K562 (cell line): ENCODE measurements at regions not wholly inside any gene's neighbourhood (a gene's known extent, or its start where the extent isn't known, plus 50 kb on each side); places are given as distances from the start of the nearest gene placed in this dataset.
"Not testable (repeated sequence)": the region's sequence is repeated elsewhere in the genome, so short reads cannot be mapped to it uniquely, and the experiment has no call there.

Experiments used
- CTCF ChIP-seq, 3 experiments: IDR thresholded peaks in 2 of 3; conservative IDR thresholded peaks in 1 of 3; 2 replicates each; pipeline ENCODE4 v1.5.1; 2011 to 2012; ENCODE audit warnings: low read length in 3 of 3, mild to moderate bottlenecking in 3 of 3, control low read depth in 2 of 3, improper control_type of control experiment in 1 of 3, inconsistent platforms in 1 of 3, low read depth in 1 of 3, mixed read lengths in 1 of 3, moderate library complexity in 1 of 3; ENCODE audit not compliant: insufficient read depth in 2 of 3
- ETV1 ChIP-seq: fragments of 450-650 bp; conservative IDR thresholded peaks from 2 replicates; pipeline ENCODE4 v1.6.1; 2016; ENCODE audit warnings: missing genetic modification characterization, control low read depth, low read depth, missing compliant biosample characterization
- GATAD2A ChIP-seq: fragments of 450-650 bp; IDR thresholded peaks from 2 replicates; pipeline ENCODE4 v1.6.1; 2017
- KAT2B ChIP-seq: IDR thresholded peaks from one replicate; pipeline ENCODE4 v1.6.1; 2012; ENCODE audit warnings: low read depth, mild to moderate bottlenecking, control low read depth, inconsistent platforms, low read length, moderate library complexity
- RFX5 ChIP-seq: IDR thresholded peaks from 2 replicates; pipeline ENCODE4 v1.6.1; 2011; ENCODE audit warnings: low read depth, mild to moderate bottlenecking, improper control_type of control experiment, low read length
- TARDBP ChIP-seq: fragments of 450-650 bp; IDR thresholded peaks from 2 replicates; pipeline ENCODE4 v1.6.1; 2016
- ZNF184 ChIP-seq: sonication (generic); formaldehyde crosslinking; IDR thresholded peaks from 2 replicates; pipeline ENCODE4 v1.5.0; 2020; ENCODE audit warnings: missing genetic modification reagents
- ZNF77 ChIP-seq: fragments of 250-450 bp; sonication (Bioruptor Pico); IDR thresholded peaks from 2 replicates; pipeline ENCODE4 v1.5.0; 2020
- TF ChIP-seq, protein P1 (sequence below): sonication (generic); formaldehyde crosslinking; IDR thresholded peaks from 2 replicates; pipeline ENCODE4 v1.8.0; 2022; ENCODE audit warnings: mild to moderate bottlenecking, missing genetic modification reagents, borderline replicate concordance

- TF ChIP-seq KAT2B; TARDBP; ETV1 (tag); GATAD2A; CTCF (IDR thresholded peaks at IDR 0.05 in 2 of 3, conservative IDR thresholded peaks at IDR 0.05 in 1 of 3; ENCODE audit: insufficient read depth in 2 of 3, low read depth in 1 of 3, low read length in 3 of 3); ZNF184 (CRISPR knock-in tag); RFX5; ZNF77: not testable (repeated sequence)
- TF ChIP-seq, protein P1, sequence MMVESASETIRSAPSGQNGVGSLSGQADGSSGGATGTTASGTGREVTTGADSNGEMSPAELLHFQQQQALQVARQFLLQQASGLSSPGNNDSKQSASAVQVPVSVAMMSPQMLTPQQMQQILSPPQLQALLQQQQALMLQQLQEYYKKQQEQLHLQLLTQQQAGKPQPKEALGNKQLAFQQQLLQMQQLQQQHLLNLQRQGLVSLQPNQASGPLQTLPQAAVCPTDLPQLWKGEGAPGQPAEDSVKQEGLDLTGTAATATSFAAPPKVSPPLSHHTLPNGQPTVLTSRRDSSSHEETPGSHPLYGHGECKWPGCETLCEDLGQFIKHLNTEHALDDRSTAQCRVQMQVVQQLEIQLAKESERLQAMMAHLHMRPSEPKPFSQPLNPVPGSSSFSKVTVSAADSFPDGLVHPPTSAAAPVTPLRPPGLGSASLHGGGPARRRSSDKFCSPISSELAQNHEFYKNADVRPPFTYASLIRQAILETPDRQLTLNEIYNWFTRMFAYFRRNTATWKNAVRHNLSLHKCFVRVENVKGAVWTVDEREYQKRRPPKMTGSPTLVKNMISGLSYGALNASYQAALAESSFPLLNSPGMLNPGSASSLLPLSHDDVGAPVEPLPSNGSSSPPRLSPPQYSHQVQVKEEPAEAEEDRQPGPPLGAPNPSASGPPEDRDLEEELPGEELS (CRISPR knock-in tag): not testable (repeated sequence)
Observed at GRCh38 chr6:170036367-170036766, 254.5 kb downstream of the DLL1 start.
